H1 (cell line): ENCODE measurements at regions not wholly inside any gene's neighbourhood (a gene's known extent, or its start where the extent isn't known, plus 50 kb on each side); places are given as distances from the start of the nearest gene placed in this dataset.

ENCODE experiments used
- CTCF ChIA-PET: fragments of 300-600 bp; sonication (Branson Sonifier 250); formaldehyde crosslinking; loops from one replicate; lab custom pipeline; 2021; ENCODE audit not compliant: partially characterized antibody; lab: Charles Lee
- POLR2A ChIA-PET: fragments of 300-600 bp; sonication (Branson Sonifier 250); formaldehyde crosslinking; loops from one replicate; lab custom pipeline; 2021; ENCODE audit warnings: inconsistent platforms; ENCODE audit not compliant: partially characterized antibody; lab: Charles Lee
- DNase-seq, 2 experiments: peaks; one replicate each; pipeline versions ENCODE4 v3.0.0 to v3.0.0-alpha.2; 2010 to 2022; ENCODE audit warnings: low spot score in 2 of 2, low read depth in 1 of 2, mixed read lengths in 1 of 2
- FAIRE-seq: peaks from 2 replicates; lab custom pipeline; 2011; peaks lifted over from hg19 to GRCh38; lab: Jason Lieb, UNC
- H2AFZ ChIP-seq: 2 replicates; pipeline ENCODE4 v1.8.1; 2012; ENCODE audit warnings: low read length, inconsistent platforms
- H2AK5ac ChIP-seq: 2 replicates; pipeline ENCODE4 v1.6.1; 2013; ENCODE audit warnings: low read depth, low read length
- H2BK120ac ChIP-seq: replicated peaks from 2 replicates; pipeline ENCODE3; 2013; ENCODE audit warnings: low read depth, low read length, inconsistent platforms
- H2BK12ac ChIP-seq: 2 replicates; pipeline ENCODE4 v1.6.1; 2013; ENCODE audit warnings: low read depth, low read length
- H2BK15ac ChIP-seq: 2 replicates; pipeline ENCODE4 v1.6.1; 2013; ENCODE audit warnings: low read length
- H2BK20ac ChIP-seq: 2 replicates; pipeline ENCODE4 v1.6.1; 2013; ENCODE audit warnings: low read length
- H2BK5ac ChIP-seq: 2 replicates; pipeline ENCODE4 v1.6.1; 2013; ENCODE audit warnings: low read depth, low read length
- H3K14ac ChIP-seq: 2 replicates; pipeline ENCODE4 v1.6.1; 2013; ENCODE audit warnings: inconsistent platforms; ENCODE audit not compliant: insufficient read length
- H3K18ac ChIP-seq: 2 replicates; pipeline ENCODE4 v1.6.1; 2013; ENCODE audit warnings: low read length; ENCODE audit errors: extremely low read depth
- H3K23ac ChIP-seq: 2 replicates; pipeline ENCODE4 v1.6.1; 2013; ENCODE audit warnings: inconsistent platforms; ENCODE audit not compliant: insufficient read length
- H3K23me2 ChIP-seq: 2 replicates; pipeline ENCODE4 v1.6.1; 2013; ENCODE audit warnings: low read depth, low read length
- H3K27ac ChIP-seq: 2 replicates; pipeline ENCODE4 v1.6.1; 2011; ENCODE audit warnings: low read depth, low read length, inconsistent platforms
- H3K27me3 ChIP-seq, 4 experiments: replicated peaks in 1 of 4; 1 replicate in 1 of 4; 2 replicates in 3 of 4; pipeline versions ENCODE4 v1.6.1 to v1.8.1; 2011 to 2013; ENCODE audit warnings: low read length in 3 of 4, mild to moderate bottlenecking in 3 of 4, inconsistent platforms in 2 of 4, mixed read lengths in 2 of 4, moderate library complexity in 1 of 4; ENCODE audit not compliant: control insufficient read depth in 3 of 4, insufficient read depth in 3 of 4; ENCODE audit errors: extremely low read depth in 1 of 4
- H3K36me3 ChIP-seq, 4 experiments: 2 replicates each; pipeline versions ENCODE4 v1.6.1 to v1.8.1; 2011 to 2013; ENCODE audit warnings: mild to moderate bottlenecking in 4 of 4, low read length in 3 of 4, moderate library complexity in 2 of 4, control low read depth in 1 of 4, inconsistent platforms in 1 of 4; ENCODE audit not compliant: insufficient read depth in 4 of 4, control insufficient read depth in 2 of 4
- H3K4ac ChIP-seq: replicated peaks from 2 replicates; pipeline ENCODE3; 2013; ENCODE audit warnings: low read length, low read depth, mixed read lengths, inconsistent platforms; ENCODE audit not compliant: insufficient read length
- H3K4me1 ChIP-seq, 4 experiments: replicated peaks in 1 of 4; 1 replicate in 1 of 4; 2 replicates in 3 of 4; pipeline versions ENCODE4 v1.6.1 to v1.8.1; 2011 to 2013; ENCODE audit warnings: low read length in 3 of 4, inconsistent platforms in 2 of 4, mixed read lengths in 1 of 4; ENCODE audit not compliant: insufficient read depth in 4 of 4, control insufficient read depth in 3 of 4
- H3K4me2 ChIP-seq, 2 experiments: 2 replicates each; pipeline versions ENCODE4 v1.6.1 to v1.8.1; 2011 to 2013; ENCODE audit warnings: low read depth in 2 of 2, low read length in 2 of 2, control low read depth in 1 of 2, inconsistent platforms in 1 of 2, mild to moderate bottlenecking in 1 of 2; ENCODE audit not compliant: insufficient read depth in 1 of 2
- H3K4me3 ChIP-seq, 4 experiments: fragments of 200-600, 300-600 bp in 1 of 4; sonication (generic), shearing (Covaris generic), sonication (Bioruptor Twin) in 1 of 4; 2 replicates each; pipeline versions ENCODE4 v1.5.1 to v1.8.1; 2011 to 2016; ENCODE audit warnings: low read length in 4 of 4, low read depth in 3 of 4, control low read depth in 2 of 4, inconsistent platforms in 2 of 4, mild to moderate bottlenecking in 2 of 4, mixed read lengths in 1 of 4, moderate library complexity in 1 of 4; ENCODE audit not compliant: insufficient read depth in 2 of 4; ENCODE audit errors: extremely low read depth in 1 of 4
- H3K56ac ChIP-seq: replicated peaks from 2 replicates; pipeline ENCODE3; 2013; ENCODE audit warnings: low read depth, mild to moderate bottlenecking, mixed read lengths, low read length, inconsistent platforms; ENCODE audit not compliant: insufficient read length
- H3K79me1 ChIP-seq: 2 replicates; pipeline ENCODE4 v1.6.1; 2013; ENCODE audit warnings: low read depth, low read length, control low read depth
- H3K79me2 ChIP-seq, 2 experiments: 2 replicates each; pipeline versions ENCODE4 v1.6.1 to v1.8.1; 2012 to 2013; ENCODE audit warnings: low read length in 2 of 2, mild to moderate bottlenecking in 2 of 2, inconsistent platforms in 1 of 2; ENCODE audit not compliant: insufficient read depth in 2 of 2, control insufficient read depth in 1 of 2
- H3K9ac ChIP-seq, 4 experiments: replicated peaks in 1 of 4; 1 replicate in 1 of 4; 2 replicates in 3 of 4; pipeline versions ENCODE4 v1.6.1 to v1.8.1; 2011 to 2013; ENCODE audit warnings: low read depth in 3 of 4, low read length in 3 of 4, control low read depth in 2 of 4, mild to moderate bottlenecking in 2 of 4, moderate library complexity in 2 of 4, inconsistent platforms in 1 of 4; ENCODE audit errors: extremely low read depth in 1 of 4
- H3K9me3 ChIP-seq, 2 experiments: 2 replicates each; pipeline versions ENCODE4 v1.6.1 to v1.8.1; 2012 to 2013; ENCODE audit warnings: mild to moderate bottlenecking in 2 of 2, moderate library complexity in 2 of 2, control low read depth in 1 of 2, inconsistent platforms in 1 of 2, low read depth in 1 of 2, low read length in 1 of 2, mixed read lengths in 1 of 2; ENCODE audit not compliant: insufficient read depth in 2 of 2
- H4K20me1 ChIP-seq, 2 experiments: replicated peaks in 1 of 2; 2 replicates each; pipeline versions ENCODE3 to v1.8.1; 2011 to 2013; ENCODE audit warnings: inconsistent platforms in 2 of 2, low read length in 2 of 2, mild to moderate bottlenecking in 1 of 2; ENCODE audit not compliant: insufficient read depth in 2 of 2, control insufficient read depth in 1 of 2
- H4K5ac ChIP-seq: 2 replicates; pipeline ENCODE4 v1.6.1; 2013; ENCODE audit warnings: low read length, low read depth, mixed read lengths, inconsistent platforms; ENCODE audit not compliant: insufficient read length
- H4K8ac ChIP-seq: 2 replicates; pipeline ENCODE4 v1.8.0; 2013; ENCODE audit warnings: mild to moderate bottlenecking, moderate library complexity, low read length, inconsistent platforms; ENCODE audit not compliant: insufficient read depth; ENCODE audit errors: extremely low read depth
- H4K91ac ChIP-seq: replicated peaks from 2 replicates; pipeline ENCODE3; 2013; ENCODE audit warnings: low read length, mixed read lengths, inconsistent platforms; ENCODE audit not compliant: insufficient read length
- CBX8 ChIP-seq: fragments of 300-800, 300-1000 bp; sonication (generic); IDR thresholded peaks from 2 replicates; pipeline ENCODE4 v1.7.1; 2016; ENCODE audit warnings: low read depth, low read length, borderline replicate concordance
- CEBPB ChIP-seq: IDR thresholded peaks from 2 replicates; pipeline ENCODE4 v1.6.1; 2012; ENCODE audit warnings: low read depth, low read length
- FOSL1 ChIP-seq: IDR thresholded peaks from 2 replicates; pipeline ENCODE4 v1.6.1; 2011; ENCODE audit warnings: mild to moderate bottlenecking, low read depth, low read length, moderate library complexity; ENCODE audit not compliant: insufficient read depth
- SP4 ChIP-seq: IDR thresholded peaks from 2 replicates; pipeline ENCODE4 v1.6.1; 2012; ENCODE audit warnings: low read length, inconsistent platforms
- WGBS, 2 experiments: shearing (Covaris generic) in 1 of 2; methylation state at CpG; one replicate each; pipeline versions ENCODE4 v1.1.6 to v1.1.7; 2013 to 2015; ENCODE audit warnings: low lambda C conversion rate in 2 of 2, mixed read lengths in 2 of 2, inconsistent platforms in 1 of 2, low coverage in 1 of 2, missing lambda C conversion rate in 1 of 2; ENCODE audit not compliant: insufficient replicate concordance in 2 of 2, insufficient coverage in 1 of 2, insufficient read length in 1 of 2; ENCODE audit errors: extremely low coverage in 1 of 2, missing lambda C conversion rate in 1 of 2; 5-methylcytosine and 5-hydroxymethylcytosine counted together

DNA sequence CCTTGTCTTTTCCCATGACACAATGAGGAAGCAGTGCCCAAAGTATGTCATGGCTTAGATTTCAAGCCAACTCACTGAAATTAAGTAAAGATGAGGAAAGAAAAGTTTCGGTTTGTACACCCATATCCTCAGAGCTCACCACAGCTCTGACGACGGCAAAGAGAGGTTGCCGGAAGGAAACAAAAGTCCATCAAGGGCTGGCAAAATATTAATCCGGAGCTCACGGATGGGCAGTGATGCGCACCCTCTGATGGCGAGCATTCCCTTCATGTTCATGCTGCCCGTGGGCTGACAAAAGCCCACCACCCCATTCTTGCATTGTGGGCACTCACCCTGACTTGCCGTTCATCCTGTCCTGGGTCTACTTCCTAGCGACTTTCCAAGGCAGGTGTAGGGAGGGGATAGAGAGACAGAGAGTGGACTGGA is 103.1 kb downstream of the SOX9 start:
- Histone ChIP-seq H3K23me2 (peaks cover 10% of the 10 kb centered on the region), H3K9ac (no peak overlapping the region), H3K4me3 (no peak overlapping the region), H2AK5ac (no peak overlapping the region), H2BK15ac (no peak overlapping the region), H2BK20ac (no peak overlapping the region), H2AFZ (no peak overlapping the region), H3K4ac (no peak overlapping the region), H3K4me1 (peaks cover 2 to 12% (median 10%) of the 10 kb centered on the region in 4 experiments), H3K36me3 (no peaks in the 10 kb centered on the region), H2BK12ac (no peak overlapping the region; the same call in 1 of the 2 replicates), H3K18ac (no peak overlapping the region), H3K9me3 (no peaks in the 10 kb centered on the region), H2BK120ac (no peak overlapping the region), H3K27me3 (peaks cover 5 to 32% (median 27%) of the 10 kb centered on the region in 4 experiments), H4K91ac (no peak overlapping the region), H3K79me2 (no peaks in the 10 kb centered on the region), H2BK5ac (no peak overlapping the region), H3K14ac (no peak overlapping the region), H3K27ac (no peak overlapping the region), H4K8ac (no peak overlapping the region), H3K56ac (no peak overlapping the region), H3K4me2 (no peak overlapping the region), H3K23ac (no peak overlapping the region), H4K5ac (no peak overlapping the region), H4K20me1 (no peaks in the 10 kb centered on the region), H3K79me1 (no peaks in the 10 kb centered on the region)
- no peak for TF ChIP-seq FOSL1
- TF ChIP-seq CEBPB = no peak
- TF ChIP-seq SP4 = no peak
- TF ChIP-seq CBX8 = no peak
- DNase-seq (no peak), FAIRE-seq (no peak)
- ChIA-PET CTCF (interaction anchor here (0.8 to 1.0 kb wide), 2 partner anchors 54 to 207 kb away, joined by 3 read pairs; no protein-coding TSS in a partner anchor), POLR2A (no interaction called here)
- 92% methylated on average over 11 of the region's 11 CpGs; no CpG with 5 or more reads in 1 of the 2 experiments for WGBS, 2 experiments
